K562 (cell line): ENCODE measurements at regions not wholly inside any gene's neighbourhood (a gene's known extent, or its start where the extent isn't known, plus 50 kb on each side); places are given as distances from the start of the nearest gene placed in this dataset.
"Not testable (repeated sequence)": the region's sequence is repeated elsewhere in the genome, so short reads cannot be mapped to it uniquely, and the experiment has no call there.

ENCODE experiments used
- ATAC-seq: fragments of 200-7000 bp; cut with Tn5 transposase; 3 replicates; pipeline ENCODE4 v1.9.1; 2020; ENCODE audit warnings: moderate library complexity
- BruUV-seq: library from RNA; stranded (reverse); fragments of 400-500 nt; replicated peaks from 2 replicates; lab custom pipeline; 2021; lab: Mats Ljungman, UMichigan
- CTCF ChIA-PET: fragments of 300-600 bp; formaldehyde crosslinking; extraction: SDS; loops from one replicate; lab custom pipeline; 2021; ENCODE audit warnings: low intra/inter-chr PET ratio; lab: Yijun Ruan, JAX
- POLR2A ChIA-PET: fragments of 300-600, 350-650 bp; sonication (Branson Sonifier 250); formaldehyde crosslinking; extraction: SDS; loops from one replicate; lab custom pipeline; 2021; ENCODE audit warnings: antibody characterized with exemption, inconsistent platforms; lab: Yijun Ruan, JAX
- DNase-seq, 4 experiments: peaks; one replicate each; pipeline versions ENCODE4 v3.0.0 to v3.0.0-alpha.2; 2011 to 2018; ENCODE audit warnings: low spot score in 3 of 4, mixed read lengths in 3 of 4; ENCODE audit errors: extremely low read depth in 1 of 4
- FAIRE-seq: peaks from 2 replicates; lab custom pipeline; 2011; peaks lifted over from hg19 to GRCh38; lab: Jason Lieb, UNC
- H2AFZ ChIP-seq: 2 replicates; pipeline ENCODE4 v1.6.0; 2011; ENCODE audit warnings: low read depth, low read length, control low read depth, inconsistent platforms
- H3K27ac ChIP-seq: fragments of 200-600 bp; 3 replicates; pipeline ENCODE4 v1.8.0; 2011; ENCODE audit warnings: low read depth, mild to moderate bottlenecking, control low read depth, inconsistent platforms, low read length, moderate library complexity, mixed read lengths; ENCODE audit errors: extremely low read depth
- H3K27me3 ChIP-seq, 2 experiments: fragments of 300-600 bp in 1 of 2; 2 replicates in 1 of 2; 3 replicates in 1 of 2; pipeline versions ENCODE4 v1.6.0 to v1.8.0; 2011; ENCODE audit warnings: inconsistent platforms in 2 of 2, low read length in 2 of 2, mild to moderate bottlenecking in 1 of 2, mixed read lengths in 1 of 2, moderate library complexity in 1 of 2; ENCODE audit not compliant: control insufficient read depth in 2 of 2, insufficient read depth in 2 of 2
- H3K36me3 ChIP-seq: fragments of 300-600 bp; 3 replicates; pipeline ENCODE4 v1.8.0; 2011; ENCODE audit warnings: mild to moderate bottlenecking, low read length, inconsistent platforms; ENCODE audit not compliant: control insufficient read depth, insufficient read depth
- H3K4me1 ChIP-seq, 2 experiments: fragments of 200-600 bp in 1 of 2; replicated peaks in 1 of 2; 2 replicates in 1 of 2; 3 replicates in 1 of 2; pipeline versions ENCODE4 v1.5.1 to v1.8.0; 2011; ENCODE audit warnings: inconsistent platforms in 2 of 2, low read length in 2 of 2, mild to moderate bottlenecking in 1 of 2, mixed read lengths in 1 of 2, moderate library complexity in 1 of 2; ENCODE audit not compliant: control insufficient read depth in 2 of 2, insufficient read depth in 2 of 2
- H3K4me2 ChIP-seq: 2 replicates; pipeline ENCODE4 v1.6.1; 2011; ENCODE audit warnings: low read length, control low read depth, inconsistent platforms, mixed read lengths; ENCODE audit not compliant: insufficient read depth
- H3K4me3 ChIP-seq: fragments of 200-600 bp; sonication (generic), shearing (Covaris generic); 2 replicates; pipeline ENCODE4 v1.5.1; 2016; ENCODE audit warnings: control low read depth, inconsistent platforms
- H3K79me2 ChIP-seq: fragments of 200-600 bp; 3 replicates; pipeline ENCODE4 v1.8.0; 2011; ENCODE audit warnings: low read length, inconsistent platforms; ENCODE audit not compliant: control insufficient read depth, insufficient read depth
- H3K9ac ChIP-seq, 2 experiments: 2 replicates each; pipeline versions ENCODE4 v1.6.0 to v1.6.1; 2011; ENCODE audit warnings: low read depth in 2 of 2, low read length in 2 of 2, control low read depth in 1 of 2, inconsistent platforms in 1 of 2, mild to moderate bottlenecking in 1 of 2, mixed read lengths in 1 of 2; ENCODE audit not compliant: insufficient read depth in 1 of 2
- H3K9me1 ChIP-seq: one replicate; pipeline ENCODE4 v1.6.0; 2011; ENCODE audit warnings: inconsistent platforms, mild to moderate bottlenecking, low read length, moderate library complexity; ENCODE audit not compliant: control insufficient read depth, insufficient read depth
- H3K9me3 ChIP-seq: replicated peaks from 2 replicates; pipeline ENCODE4 v1.5.1; 2011; ENCODE audit warnings: low read depth, low read length, inconsistent platforms; ENCODE audit not compliant: control insufficient read depth, insufficient read depth
- H4K20me1 ChIP-seq: replicated peaks from 2 replicates; pipeline ENCODE4 v1.6.1; 2011; ENCODE audit warnings: low read length, inconsistent platforms, mixed read lengths; ENCODE audit not compliant: control insufficient read depth, insufficient read depth
- NFYB ChIP-seq: IDR thresholded peaks from 2 replicates; pipeline ENCODE4 v1.6.1; 2011; ENCODE audit warnings: mild to moderate bottlenecking, moderate library complexity; ENCODE audit not compliant: insufficient read length; ENCODE audit errors: extremely low read depth
- TBP ChIP-seq: optimal IDR thresholded peaks from 2 replicates; pipeline ENCODE3; 2011; ENCODE audit warnings: low read depth, low read length, improper control_type of control experiment
- THRAP3 ChIP-seq: fragments of 450-650 bp; IDR thresholded peaks from 2 replicates; pipeline ENCODE4 v1.6.1; 2016; ENCODE audit warnings: mild to moderate bottlenecking, inconsistent platforms, borderline replicate concordance
- YY1 ChIP-seq, 3 experiments: IDR thresholded peaks; 2 replicates each; pipeline ENCODE4 v1.6.1; 2011; ENCODE audit warnings: low read length in 2 of 3, mild to moderate bottlenecking in 2 of 3, moderate library complexity in 2 of 3, borderline replicate concordance in 1 of 3, control low read depth in 1 of 3, low read depth in 1 of 3; ENCODE audit not compliant: insufficient read depth in 3 of 3, insufficient replicate concordance in 2 of 3, control insufficient read depth in 1 of 3, insufficient read length in 1 of 3; ENCODE audit errors: extremely low read depth in 1 of 3
- WGBS: fragments of 100-300 bp; shearing (Covaris generic); methylation state at CpG from one replicate; pipeline ENCODE4 v1.1.6; 2016; ENCODE audit warnings: low coverage, mixed read lengths; ENCODE audit not compliant: insufficient coverage; ENCODE audit errors: missing lambda C conversion rate; 5-methylcytosine and 5-hydroxymethylcytosine counted together
- in situ Hi-C: fragments of 300-500 bp; cut with MboI; formaldehyde crosslinking; loops from 4 replicates; pipeline ENCODE4 v1.15.0; 2018; ENCODE audit warnings: inconsistent platforms, mixed read lengths
- intact Hi-C: fragments of 100-400 bp; cut with micrococcal nuclease; formaldehyde crosslinking; loops from 2 replicates; pipeline ENCODE4 v1.14.2; 2022
- TF ChIP-seq, protein P1 (sequence below): fragments of 450-650 bp; IDR thresholded peaks from 2 replicates; pipeline ENCODE4 v1.6.1; 2016; ENCODE audit warnings: mild to moderate bottlenecking, moderate library complexity

DNA sequence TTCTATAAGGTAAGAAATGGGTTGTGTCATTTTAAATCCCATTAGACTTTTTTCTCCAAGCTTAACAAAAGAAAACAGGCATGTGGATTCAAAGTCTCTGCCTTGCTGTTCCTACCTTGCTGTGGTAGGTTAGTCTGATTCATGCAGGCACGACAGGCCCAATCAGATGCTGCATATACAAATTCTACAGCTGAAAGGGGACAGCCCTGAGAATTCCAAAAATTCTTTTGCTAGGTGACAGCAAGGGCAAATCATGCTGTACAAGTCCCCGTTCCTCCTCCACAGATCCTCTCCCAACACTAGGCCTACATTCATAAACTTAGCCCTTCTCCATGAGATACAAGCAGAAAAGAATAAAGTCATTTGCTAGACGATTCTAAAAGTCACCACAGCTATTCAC lies 161.2 kb upstream of the THBS1 start (continued):
- no peak for TF ChIP-seq THRAP3
- TF ChIP-seq NFYB: no peak

GRCh38 chr15:39420123-39420852 lies 160.6 kb upstream of the THBS1 start:
- H3K4me2 ChIP-seq: peak overlapping the region; percentile 69
- peak overlapping the region; percentile 95 for H2AFZ ChIP-seq
- H3K27ac ChIP-seq: peak overlapping the region; percentile 21; the same call in 2 of the 3 replicates
- WGBS: 18% methylated on average over 9 of the region's 19 CpGs
- H3K79me2 ChIP-seq, FAIRE-seq, in situ Hi-C loops, H3K4me1 ChIP-seq, H3K9me1 ChIP-seq, H4K20me1 ChIP-seq, intact Hi-C loops, H3K36me3 ChIP-seq, CTCF ChIA-PET, H3K27me3 ChIP-seq: not testable (repeated sequence)
- ATAC-seq: peak; percentile 72
- peak overlapping the region; percentile 26 to 40; a peak in 3 of 4 replicates for H3K9ac ChIP-seq
- TF ChIP-seq TBP (peak; percentile 20), YY1 (IDR thresholded peaks at IDR 0.05; ENCODE audit: borderline replicate concordance in 1 of 3, control insufficient read depth in 1 of 3, extremely low read depth in 1 of 3, insufficient read depth in 3 of 3, insufficient read length in 1 of 3, insufficient replicate concordance in 2 of 3, low read depth in 1 of 3, low read length in 2 of 3) (peak in 1 of 3 experiments; percentile 69)
- TF ChIP-seq, protein P1, sequence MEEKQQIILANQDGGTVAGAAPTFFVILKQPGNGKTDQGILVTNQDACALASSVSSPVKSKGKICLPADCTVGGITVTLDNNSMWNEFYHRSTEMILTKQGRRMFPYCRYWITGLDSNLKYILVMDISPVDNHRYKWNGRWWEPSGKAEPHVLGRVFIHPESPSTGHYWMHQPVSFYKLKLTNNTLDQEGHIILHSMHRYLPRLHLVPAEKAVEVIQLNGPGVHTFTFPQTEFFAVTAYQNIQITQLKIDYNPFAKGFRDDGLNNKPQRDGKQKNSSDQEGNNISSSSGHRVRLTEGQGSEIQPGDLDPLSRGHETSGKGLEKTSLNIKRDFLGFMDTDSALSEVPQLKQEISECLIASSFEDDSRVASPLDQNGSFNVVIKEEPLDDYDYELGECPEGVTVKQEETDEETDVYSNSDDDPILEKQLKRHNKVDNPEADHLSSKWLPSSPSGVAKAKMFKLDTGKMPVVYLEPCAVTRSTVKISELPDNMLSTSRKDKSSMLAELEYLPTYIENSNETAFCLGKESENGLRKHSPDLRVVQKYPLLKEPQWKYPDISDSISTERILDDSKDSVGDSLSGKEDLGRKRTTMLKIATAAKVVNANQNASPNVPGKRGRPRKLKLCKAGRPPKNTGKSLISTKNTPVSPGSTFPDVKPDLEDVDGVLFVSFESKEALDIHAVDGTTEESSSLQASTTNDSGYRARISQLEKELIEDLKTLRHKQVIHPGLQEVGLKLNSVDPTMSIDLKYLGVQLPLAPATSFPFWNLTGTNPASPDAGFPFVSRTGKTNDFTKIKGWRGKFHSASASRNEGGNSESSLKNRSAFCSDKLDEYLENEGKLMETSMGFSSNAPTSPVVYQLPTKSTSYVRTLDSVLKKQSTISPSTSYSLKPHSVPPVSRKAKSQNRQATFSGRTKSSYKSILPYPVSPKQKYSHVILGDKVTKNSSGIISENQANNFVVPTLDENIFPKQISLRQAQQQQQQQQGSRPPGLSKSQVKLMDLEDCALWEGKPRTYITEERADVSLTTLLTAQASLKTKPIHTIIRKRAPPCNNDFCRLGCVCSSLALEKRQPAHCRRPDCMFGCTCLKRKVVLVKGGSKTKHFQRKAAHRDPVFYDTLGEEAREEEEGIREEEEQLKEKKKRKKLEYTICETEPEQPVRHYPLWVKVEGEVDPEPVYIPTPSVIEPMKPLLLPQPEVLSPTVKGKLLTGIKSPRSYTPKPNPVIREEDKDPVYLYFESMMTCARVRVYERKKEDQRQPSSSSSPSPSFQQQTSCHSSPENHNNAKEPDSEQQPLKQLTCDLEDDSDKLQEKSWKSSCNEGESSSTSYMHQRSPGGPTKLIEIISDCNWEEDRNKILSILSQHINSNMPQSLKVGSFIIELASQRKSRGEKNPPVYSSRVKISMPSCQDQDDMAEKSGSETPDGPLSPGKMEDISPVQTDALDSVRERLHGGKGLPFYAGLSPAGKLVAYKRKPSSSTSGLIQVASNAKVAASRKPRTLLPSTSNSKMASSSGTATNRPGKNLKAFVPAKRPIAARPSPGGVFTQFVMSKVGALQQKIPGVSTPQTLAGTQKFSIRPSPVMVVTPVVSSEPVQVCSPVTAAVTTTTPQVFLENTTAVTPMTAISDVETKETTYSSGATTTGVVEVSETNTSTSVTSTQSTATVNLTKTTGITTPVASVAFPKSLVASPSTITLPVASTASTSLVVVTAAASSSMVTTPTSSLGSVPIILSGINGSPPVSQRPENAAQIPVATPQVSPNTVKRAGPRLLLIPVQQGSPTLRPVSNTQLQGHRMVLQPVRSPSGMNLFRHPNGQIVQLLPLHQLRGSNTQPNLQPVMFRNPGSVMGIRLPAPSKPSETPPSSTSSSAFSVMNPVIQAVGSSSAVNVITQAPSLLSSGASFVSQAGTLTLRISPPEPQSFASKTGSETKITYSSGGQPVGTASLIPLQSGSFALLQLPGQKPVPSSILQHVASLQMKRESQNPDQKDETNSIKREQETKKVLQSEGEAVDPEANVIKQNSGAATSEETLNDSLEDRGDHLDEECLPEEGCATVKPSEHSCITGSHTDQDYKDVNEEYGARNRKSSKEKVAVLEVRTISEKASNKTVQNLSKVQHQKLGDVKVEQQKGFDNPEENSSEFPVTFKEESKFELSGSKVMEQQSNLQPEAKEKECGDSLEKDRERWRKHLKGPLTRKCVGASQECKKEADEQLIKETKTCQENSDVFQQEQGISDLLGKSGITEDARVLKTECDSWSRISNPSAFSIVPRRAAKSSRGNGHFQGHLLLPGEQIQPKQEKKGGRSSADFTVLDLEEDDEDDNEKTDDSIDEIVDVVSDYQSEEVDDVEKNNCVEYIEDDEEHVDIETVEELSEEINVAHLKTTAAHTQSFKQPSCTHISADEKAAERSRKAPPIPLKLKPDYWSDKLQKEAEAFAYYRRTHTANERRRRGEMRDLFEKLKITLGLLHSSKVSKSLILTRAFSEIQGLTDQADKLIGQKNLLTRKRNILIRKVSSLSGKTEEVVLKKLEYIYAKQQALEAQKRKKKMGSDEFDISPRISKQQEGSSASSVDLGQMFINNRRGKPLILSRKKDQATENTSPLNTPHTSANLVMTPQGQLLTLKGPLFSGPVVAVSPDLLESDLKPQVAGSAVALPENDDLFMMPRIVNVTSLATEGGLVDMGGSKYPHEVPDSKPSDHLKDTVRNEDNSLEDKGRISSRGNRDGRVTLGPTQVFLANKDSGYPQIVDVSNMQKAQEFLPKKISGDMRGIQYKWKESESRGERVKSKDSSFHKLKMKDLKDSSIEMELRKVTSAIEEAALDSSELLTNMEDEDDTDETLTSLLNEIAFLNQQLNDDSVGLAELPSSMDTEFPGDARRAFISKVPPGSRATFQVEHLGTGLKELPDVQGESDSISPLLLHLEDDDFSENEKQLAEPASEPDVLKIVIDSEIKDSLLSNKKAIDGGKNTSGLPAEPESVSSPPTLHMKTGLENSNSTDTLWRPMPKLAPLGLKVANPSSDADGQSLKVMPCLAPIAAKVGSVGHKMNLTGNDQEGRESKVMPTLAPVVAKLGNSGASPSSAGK: 0 out of 2 replicates have a peak, but pooled peaks have one; percentile 14
- peaks cover 11% of the 10 kb centered on the region for H3K9me3 ChIP-seq
- POLR2A ChIA-PET: interaction anchor here (0.7 kb wide), 1 partner anchor 908 kb away, joined by 3 read pairs; no protein-coding TSS in a partner anchor
- H3K4me3 ChIP-seq: peak overlapping the region; percentile 19
- BruUV-seq: TSS peak; percentile 79
- peak in 2 of 4 experiments; percentile 20 to 27 for DNase-seq
